Epithelial cell of prostate (primary cell): ENCODE measurements at regions not wholly inside any gene's neighbourhood (a gene's known extent, or its start where the extent isn't known, plus 50 kb on each side); places are given as distances from the start of the nearest gene placed in this dataset.

ENCODE experiments used
- DNase-seq: peaks from one replicate; pipeline ENCODE4 v3.0.0-alpha.2; 2011; ENCODE audit warnings: low read depth, low spot score
- H3K27ac ChIP-seq: fragments of 450-650 bp; 2 replicates; pipeline ENCODE4 v1.5.1; 2017; ENCODE audit warnings: mild to moderate bottlenecking

DNA sequence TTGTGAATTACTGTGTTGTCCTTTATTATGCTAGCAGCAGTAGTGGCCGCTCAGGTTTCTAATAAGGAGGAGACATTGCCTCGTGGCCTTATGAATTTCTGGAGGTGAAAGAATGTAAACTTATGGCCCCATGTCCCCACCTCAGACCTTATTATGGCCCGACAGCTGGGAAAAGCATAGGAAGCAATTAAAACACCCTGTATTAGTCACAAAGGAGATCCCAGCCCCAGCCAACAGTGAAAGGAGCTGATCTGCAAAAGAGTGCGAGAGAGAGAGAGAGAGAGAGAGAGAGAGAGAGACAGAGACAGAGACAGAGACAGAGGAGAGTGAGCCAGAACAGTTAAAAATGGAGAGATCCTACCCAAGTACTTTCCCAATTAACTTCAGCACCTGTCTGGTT is 269.3 kb downstream of the DMRT2 start:
- H3K27ac ChIP-seq = no peak overlapping the region
- DNase-seq = no peak

- H3K27ac ChIP-seq = no peak overlapping the region
- DNase-seq = no peak
Measured at GRCh38 chr9:1320051-1320557, 269.9 kb downstream of the DMRT2 start.

- DNase-seq = no peak
- no peak overlapping the region for H3K27ac ChIP-seq
Measured at GRCh38 chr9:1320607-1321195, 270.5 kb downstream of the DMRT2 start.

- no peak for DNase-seq
- no peak overlapping the region for H3K27ac ChIP-seq
Measured at GRCh38 chr9:1327467-1327866, 277.3 kb downstream of the DMRT2 start.

DNA sequence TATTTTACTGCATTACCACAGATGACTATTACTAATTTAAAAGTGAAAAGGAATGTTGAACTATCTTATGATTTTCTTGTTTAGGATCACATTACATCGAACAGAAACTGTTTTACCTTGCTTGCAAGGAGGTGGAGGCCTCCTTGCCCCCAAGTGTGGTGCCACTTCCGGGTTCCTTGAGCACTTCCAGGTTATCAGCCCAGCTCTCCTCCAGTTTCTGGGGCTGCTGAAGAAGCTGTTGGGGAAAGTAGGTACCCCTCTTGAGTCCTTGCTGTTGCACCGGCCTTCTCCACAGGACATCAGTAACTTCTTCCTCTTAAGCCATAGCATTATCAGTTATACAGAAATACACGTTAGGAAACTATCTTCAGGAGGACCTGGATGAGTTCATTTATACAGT is 278.2 kb downstream of the DMRT2 start:
- DNase-seq = no peak
- no peak overlapping the region for H3K27ac ChIP-seq

- H3K27ac ChIP-seq = no peak overlapping the region
- no peak for DNase-seq
Measured at GRCh38 chr9:1331546-1332038, 281.4 kb downstream of the DMRT2 start.

GRCh38 chr9:1332156-1332555 is 282.0 kb downstream of the DMRT2 start:
- no peak overlapping the region for H3K27ac ChIP-seq
- no peak for DNase-seq

GRCh38 chr9:1335174-1335573 is 285.0 kb downstream of the DMRT2 start:
- DNase-seq = no peak

DNA sequence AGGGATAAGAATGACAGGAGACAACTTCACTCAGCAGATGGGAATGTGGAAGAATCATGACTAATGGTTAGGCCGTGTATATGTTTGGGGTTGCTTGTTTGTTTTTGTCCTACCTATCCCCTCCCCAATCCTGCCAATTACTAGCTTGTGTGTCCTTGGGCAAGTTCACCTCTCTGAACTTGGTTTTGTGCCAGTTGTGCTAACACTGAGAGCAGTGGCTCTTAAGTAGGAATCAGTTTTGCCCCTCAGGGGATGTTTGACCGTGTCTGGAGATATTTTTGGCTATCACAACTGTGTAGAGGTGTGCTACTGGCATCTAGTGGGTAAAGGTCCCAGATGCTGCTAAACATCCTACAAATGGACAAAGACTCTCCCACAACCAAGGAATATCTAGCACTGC is 287.0 kb downstream of the DMRT2 start:
- DNase-seq = peak; percentile 82
- no peak overlapping the region for H3K27ac ChIP-seq

More at GRCh38 chr9:1335174-1335573, 285.0 kb downstream of the DMRT2 start:
- H3K27ac ChIP-seq = no peak overlapping the region

GRCh38 chr9:1340390-1340789 is 290.2 kb downstream of the DMRT2 start:
- DNase-seq = no peak
- no peak overlapping the region for H3K27ac ChIP-seq

GRCh38 chr9:1353291-1353690 is 303.1 kb downstream of the DMRT2 start:
- no peak for DNase-seq
- H3K27ac ChIP-seq = no peak overlapping the region

DNA sequence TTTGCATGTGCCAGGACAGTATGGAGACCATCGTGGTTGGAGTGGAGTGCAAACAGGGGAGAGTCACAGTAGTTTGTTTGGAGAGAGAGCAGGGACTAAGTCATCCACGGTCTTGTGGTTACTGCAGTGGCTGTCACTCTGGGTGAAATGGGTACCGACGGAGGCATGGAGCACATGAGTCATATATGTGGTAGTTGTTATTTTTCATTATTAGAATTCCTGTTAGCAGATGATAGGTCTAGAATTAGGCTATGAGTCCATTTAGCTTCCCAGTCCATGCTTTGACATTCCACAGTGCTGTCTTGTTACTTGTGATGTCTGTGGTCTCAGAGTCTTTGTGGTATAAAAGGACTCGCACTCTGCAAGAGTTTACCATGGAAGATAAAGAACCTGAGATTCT is 303.9 kb downstream of the DMRT2 start:
- H3K27ac ChIP-seq = no peak overlapping the region
- DNase-seq = no peak

DNA sequence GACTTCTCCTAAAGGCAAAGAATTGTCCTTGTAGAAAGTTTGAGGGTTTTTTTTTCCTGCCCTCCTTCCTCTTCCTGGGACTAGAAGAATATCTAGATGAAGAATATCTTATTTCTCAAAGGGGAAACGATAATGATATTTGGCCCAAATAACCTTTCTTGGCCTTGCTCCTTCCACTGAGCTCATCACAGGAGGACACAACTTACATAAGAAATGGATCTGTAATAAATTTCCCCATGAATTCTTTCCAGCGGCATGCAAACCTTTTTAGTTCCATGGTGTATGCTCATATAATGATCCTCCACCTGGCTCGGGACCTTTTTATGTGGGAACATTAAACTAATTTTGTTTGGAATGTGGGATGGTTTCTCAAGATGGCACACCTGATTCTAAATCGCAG is 304.4 kb downstream of the DMRT2 start:
- DNase-seq = no peak
- no peak overlapping the region for H3K27ac ChIP-seq

DNA sequence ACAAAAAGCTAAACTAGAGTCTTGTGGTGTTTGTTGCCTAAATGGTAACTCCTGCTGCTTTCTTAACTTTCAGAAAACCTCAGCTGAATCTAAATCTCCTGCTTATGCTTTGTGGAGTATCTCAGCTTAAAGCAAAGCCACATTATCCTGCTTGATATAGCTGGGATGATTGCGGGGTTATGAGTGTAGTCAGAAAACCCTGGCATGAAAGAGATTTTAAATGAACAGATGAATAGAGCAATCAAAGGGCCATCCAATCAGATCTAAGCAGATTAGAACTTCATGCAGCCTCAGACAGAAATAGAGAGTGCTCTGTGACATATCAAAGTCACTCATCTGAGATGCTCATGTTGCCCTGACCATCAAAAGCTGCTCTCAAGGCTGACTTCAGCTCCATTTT is 305.5 kb downstream of the DMRT2 start:
- DNase-seq = no peak
- no peak overlapping the region for H3K27ac ChIP-seq

- no peak for DNase-seq
- H3K27ac ChIP-seq = no peak overlapping the region
Measured at GRCh38 chr9:1362845-1363244, 312.7 kb downstream of the DMRT2 start.

DNA sequence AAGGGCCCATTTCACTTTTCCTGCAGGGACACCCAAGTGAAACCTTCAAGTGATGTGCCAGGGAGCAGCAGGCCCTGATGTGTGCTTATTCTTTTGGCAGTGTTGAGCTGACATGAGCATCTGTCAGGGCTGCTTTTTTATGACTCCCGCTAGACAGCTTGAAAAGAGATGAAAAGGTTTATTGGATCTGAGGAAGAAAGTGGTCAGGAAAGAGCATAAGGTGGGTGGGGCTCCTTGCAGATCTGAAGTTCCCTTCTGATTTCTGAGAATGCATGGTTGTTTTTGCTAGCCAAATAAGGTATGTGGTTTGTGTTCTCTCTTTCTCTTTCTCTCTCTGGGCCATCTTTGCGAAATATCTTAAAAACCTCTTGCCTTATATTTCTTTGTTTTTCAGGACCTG is 316.1 kb downstream of the DMRT2 start:
- no peak for DNase-seq
- no peak overlapping the region for H3K27ac ChIP-seq

GRCh38 chr9:1369297-1369696 is 319.1 kb downstream of the DMRT2 start:
- H3K27ac ChIP-seq = no peak overlapping the region
- DNase-seq = no peak

- DNase-seq = no peak
- H3K27ac ChIP-seq = no peak overlapping the region
Measured at GRCh38 chr9:1373445-1373844, 323.3 kb downstream of the DMRT2 start.

GRCh38 chr9:1383899-1384455 is 333.8 kb downstream of the DMRT2 start:
- no peak for DNase-seq
- H3K27ac ChIP-seq = no peak overlapping the region

GRCh38 chr9:1384816-1385215 is 334.7 kb downstream of the DMRT2 start:
- no peak overlapping the region for H3K27ac ChIP-seq
- DNase-seq = no peak

DNA sequence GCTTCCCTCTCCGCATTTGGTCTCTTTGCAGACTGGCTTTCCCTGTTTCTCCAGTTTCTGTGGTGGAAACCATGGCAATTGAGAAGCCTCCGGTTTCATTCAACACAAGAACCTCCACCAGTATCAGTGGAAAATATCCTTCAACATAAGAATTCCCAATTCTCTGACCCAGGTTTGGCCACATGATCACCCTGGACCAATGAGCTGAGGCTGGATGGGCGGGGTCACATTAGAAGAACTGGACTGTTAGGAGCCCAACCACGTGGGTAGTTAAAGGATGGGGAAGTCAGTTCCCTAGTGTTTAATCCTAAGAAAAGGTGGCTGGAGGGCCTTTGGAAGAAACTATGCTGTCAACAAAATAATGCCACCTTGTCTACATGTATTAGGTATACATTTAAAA is 336.3 kb downstream of the DMRT2 start:
- DNase-seq = no peak
- no peak overlapping the region for H3K27ac ChIP-seq

DNA sequence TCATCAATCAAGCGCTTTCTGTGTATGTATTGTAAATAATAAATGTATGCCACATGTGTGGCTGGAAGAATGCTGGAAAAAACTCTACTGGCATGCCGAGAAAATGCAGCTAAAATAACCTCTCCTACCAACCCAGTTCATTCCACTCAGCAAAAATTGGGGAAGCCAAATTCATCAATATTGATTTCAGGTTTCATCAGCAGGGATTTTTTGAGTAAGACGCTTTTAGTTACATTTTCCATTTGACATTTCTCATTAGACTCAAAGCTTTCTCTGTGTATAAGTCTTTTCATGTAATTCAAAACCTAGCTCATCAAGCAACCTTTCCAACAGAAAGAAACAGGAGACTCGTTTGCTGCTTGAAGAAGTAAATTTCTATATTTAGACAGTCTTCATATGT is 338.1 kb downstream of the DMRT2 start:
- no peak overlapping the region for H3K27ac ChIP-seq
- DNase-seq = no peak
